Spleen (tissue), 7 donors: ENCODE measurements at regions not wholly inside any gene's neighbourhood (a gene's known extent, or its start where the extent isn't known, plus 50 kb on each side); places are given as distances from the start of the nearest gene placed in this dataset.

Source experiments
- CTCF ChIP-seq, 11 experiments: fragments of 200-600 bp in 7 of 11; fragments of 450-650 bp in 4 of 11; sonication (generic) in 4 of 11; IDR thresholded peaks in 8 of 11; conservative IDR thresholded peaks in 3 of 11; 1 replicate in 7 of 11; 2 replicates in 4 of 11; pipeline versions ENCODE4 v1.4.0 to v1.8.0; 2016 to 2021; ENCODE audit warnings: antibody characterized with exemption in 11 of 11, inconsistent platforms in 4 of 11, mild to moderate bottlenecking in 1 of 11
- POLR2A ChIP-seq, 3 donors: fragments of 450-650 bp; IDR thresholded peaks; one replicate each; pipeline ENCODE4 v1.5.1; 2017; ENCODE audit warnings: antibody characterized with exemption in 3 of 3, mild to moderate bottlenecking in 1 of 3
- donor health status: DM: no; HTN: no; CAD: no; lungs with moderate emphysema.
- donor health status: DM: no; HTN: no; CAD: no.
- donor health status: DM: no; HTN: no; CAD: no.

DNA sequence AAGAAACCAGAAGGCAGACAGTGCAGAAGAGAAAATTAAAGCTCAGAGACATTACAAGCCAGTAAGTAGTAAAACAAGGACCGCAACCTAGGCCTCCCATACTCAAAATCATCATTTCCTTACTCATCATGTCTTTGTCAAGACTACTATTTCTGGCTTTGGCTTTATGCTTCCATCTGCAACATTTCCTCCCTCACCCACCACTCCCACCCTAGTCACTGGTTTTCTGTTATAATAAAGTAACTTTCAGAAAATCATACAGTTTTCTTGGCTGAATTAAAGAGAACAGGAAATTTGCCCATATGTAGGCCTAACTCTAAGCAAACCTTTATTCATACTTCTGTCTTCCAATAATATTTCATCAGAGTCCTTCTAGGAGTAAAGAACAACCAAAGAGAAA lies 247.6 kb upstream of the RORA start:
- TF ChIP-seq CTCF (IDR thresholded peaks at IDR 0.05 in 8 of 11, conservative IDR thresholded peaks at IDR 0.05 in 3 of 11) (no peak), POLR2A (IDR thresholded peaks at IDR 0.05) (no peak)
